PC-9 (cell line): ENCODE measurements at regions not wholly inside any gene's neighbourhood (a gene's known extent, or its start where the extent isn't known, plus 50 kb on each side); places are given as distances from the start of the nearest gene placed in this dataset.

Experiments
- EZH2 ChIP-seq: fragments of 200-600 bp; sonication (generic); IDR thresholded peaks from 2 replicates; pipeline ENCODE4 v1.8.0; 2017; ENCODE audit warnings: antibody characterized with exemption, low read depth
- TF ChIP-seq, protein P1 (sequence below): fragments of 200-600 bp; sonication (generic); conservative IDR thresholded peaks from 2 replicates; pipeline ENCODE4 v1.6.1; 2017; ENCODE audit warnings: mixed run types, antibody characterized with exemption, mild to moderate bottlenecking, moderate library complexity

DNA sequence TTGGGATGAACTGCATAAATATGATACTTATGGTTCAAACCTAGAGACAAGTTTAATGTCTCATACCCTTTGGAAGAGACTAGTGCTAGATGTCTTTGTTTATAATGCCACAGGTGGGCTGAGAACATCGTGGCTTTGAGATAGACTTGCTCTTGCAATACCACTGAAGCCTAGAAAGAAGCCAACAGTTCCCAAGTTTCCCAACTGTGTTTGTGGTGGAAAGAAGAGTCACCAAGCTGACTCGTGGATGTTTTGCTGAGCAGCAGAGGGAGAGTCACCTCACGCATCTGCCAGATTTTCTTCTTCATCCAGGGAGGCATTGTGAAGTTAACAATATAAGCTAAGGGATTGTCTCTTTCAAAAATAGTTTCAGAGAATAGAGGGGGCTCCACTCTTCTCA lies 1076.2 kb downstream of the C4orf33 start:
- TF ChIP-seq, protein P1, sequence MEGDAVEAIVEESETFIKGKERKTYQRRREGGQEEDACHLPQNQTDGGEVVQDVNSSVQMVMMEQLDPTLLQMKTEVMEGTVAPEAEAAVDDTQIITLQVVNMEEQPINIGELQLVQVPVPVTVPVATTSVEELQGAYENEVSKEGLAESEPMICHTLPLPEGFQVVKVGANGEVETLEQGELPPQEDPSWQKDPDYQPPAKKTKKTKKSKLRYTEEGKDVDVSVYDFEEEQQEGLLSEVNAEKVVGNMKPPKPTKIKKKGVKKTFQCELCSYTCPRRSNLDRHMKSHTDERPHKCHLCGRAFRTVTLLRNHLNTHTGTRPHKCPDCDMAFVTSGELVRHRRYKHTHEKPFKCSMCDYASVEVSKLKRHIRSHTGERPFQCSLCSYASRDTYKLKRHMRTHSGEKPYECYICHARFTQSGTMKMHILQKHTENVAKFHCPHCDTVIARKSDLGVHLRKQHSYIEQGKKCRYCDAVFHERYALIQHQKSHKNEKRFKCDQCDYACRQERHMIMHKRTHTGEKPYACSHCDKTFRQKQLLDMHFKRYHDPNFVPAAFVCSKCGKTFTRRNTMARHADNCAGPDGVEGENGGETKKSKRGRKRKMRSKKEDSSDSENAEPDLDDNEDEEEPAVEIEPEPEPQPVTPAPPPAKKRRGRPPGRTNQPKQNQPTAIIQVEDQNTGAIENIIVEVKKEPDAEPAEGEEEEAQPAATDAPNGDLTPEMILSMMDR = no peak
- TF ChIP-seq EZH2 = no peak
